SK-N-SH treated with all-trans-retinoic acid at 6 μM for 48 hours (cell line): ENCODE measurements at regions not wholly inside any gene's neighbourhood (a gene's known extent, or its start where the extent isn't known, plus 50 kb on each side); places are given as distances from the start of the nearest gene placed in this dataset.

Experiments
- CSDC2 ChIP-seq: fragments of 250-450 bp; sonication (Bioruptor Pico); IDR thresholded peaks from 2 replicates; pipeline ENCODE4 v1.5.0; 2020; ENCODE audit warnings: mild to moderate bottlenecking, moderate library complexity
- ESRRG ChIP-seq: fragments of 250-450 bp; sonication (Bioruptor Pico); IDR thresholded peaks from 2 replicates; pipeline ENCODE4 v1.6.1; 2021; ENCODE audit warnings: mild to moderate bottlenecking
- GLIS3 ChIP-seq: fragments of 250-450 bp; sonication (Bioruptor Pico); IDR thresholded peaks from 2 replicates; pipeline ENCODE4 v1.5.0; 2020; ENCODE audit warnings: mild to moderate bottlenecking, moderate library complexity
- ZC3H10 ChIP-seq: fragments of 250-450 bp; sonication (Bioruptor Pico); IDR thresholded peaks from 2 replicates; pipeline ENCODE4 v1.5.1; 2021; ENCODE audit warnings: mild to moderate bottlenecking, moderate library complexity
- ZFP3 ChIP-seq: fragments of 250-450 bp; sonication (Bioruptor Pico); IDR thresholded peaks from 2 replicates; pipeline ENCODE4 v1.5.0; 2020; ENCODE audit warnings: mild to moderate bottlenecking, moderate library complexity
- ZNF8 ChIP-seq: fragments of 450-650 bp; formaldehyde crosslinking; IDR thresholded peaks from 2 replicates; pipeline ENCODE4 v1.5.0; 2020; ENCODE audit warnings: mild to moderate bottlenecking, moderate library complexity
- TF ChIP-seq, protein P1 (sequence below): fragments of 250-450 bp; sonication (Bioruptor Pico); IDR thresholded peaks from 2 replicates; pipeline ENCODE4 v1.8.0; 2021; ENCODE audit warnings: low read depth, mild to moderate bottlenecking, moderate library complexity, borderline replicate concordance
- TF ChIP-seq, protein P2 (sequence below): fragments of 250-450 bp; sonication (Bioruptor Pico); IDR thresholded peaks from 2 replicates; pipeline ENCODE4 v1.5.1; 2021; ENCODE audit warnings: mild to moderate bottlenecking, moderate library complexity
- TF ChIP-seq, protein P3 (sequence below): fragments of 250-450 bp; sonication (Bioruptor Pico); IDR thresholded peaks from 2 replicates; pipeline ENCODE4 v1.8.0; 2020; ENCODE audit warnings: mild to moderate bottlenecking, moderate library complexity, borderline replicate concordance

DNA sequence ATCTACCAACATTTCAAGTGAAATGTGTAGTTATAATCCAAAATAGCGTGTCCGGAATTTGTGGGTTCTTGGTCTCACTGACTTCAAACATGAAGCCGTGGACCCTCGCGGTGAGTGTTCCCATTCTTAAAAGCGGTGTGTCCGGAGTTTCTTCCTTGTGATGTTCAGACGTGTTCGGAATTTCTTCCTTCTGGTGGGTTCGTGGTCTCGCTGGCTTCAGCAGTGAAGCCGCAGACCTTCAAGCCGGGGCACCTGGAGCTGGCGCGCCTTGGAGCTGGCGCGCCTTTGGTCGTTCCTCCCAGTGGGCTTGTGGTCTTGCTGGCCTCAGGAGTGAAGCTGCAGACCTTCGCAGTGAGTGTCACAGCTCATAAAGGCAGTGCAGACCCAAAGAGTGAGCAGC is 291.5 kb upstream of the EYS start:
- TF ChIP-seq ZFP3 (CRISPR knock-in tag): no peak
- no peak for TF ChIP-seq ESRRG (CRISPR knock-in tag)
- TF ChIP-seq CSDC2: no peak
- no peak for TF ChIP-seq GLIS3 (CRISPR knock-in tag)
- no peak for TF ChIP-seq ZNF8 (CRISPR knock-in tag)
- TF ChIP-seq, protein P1, sequence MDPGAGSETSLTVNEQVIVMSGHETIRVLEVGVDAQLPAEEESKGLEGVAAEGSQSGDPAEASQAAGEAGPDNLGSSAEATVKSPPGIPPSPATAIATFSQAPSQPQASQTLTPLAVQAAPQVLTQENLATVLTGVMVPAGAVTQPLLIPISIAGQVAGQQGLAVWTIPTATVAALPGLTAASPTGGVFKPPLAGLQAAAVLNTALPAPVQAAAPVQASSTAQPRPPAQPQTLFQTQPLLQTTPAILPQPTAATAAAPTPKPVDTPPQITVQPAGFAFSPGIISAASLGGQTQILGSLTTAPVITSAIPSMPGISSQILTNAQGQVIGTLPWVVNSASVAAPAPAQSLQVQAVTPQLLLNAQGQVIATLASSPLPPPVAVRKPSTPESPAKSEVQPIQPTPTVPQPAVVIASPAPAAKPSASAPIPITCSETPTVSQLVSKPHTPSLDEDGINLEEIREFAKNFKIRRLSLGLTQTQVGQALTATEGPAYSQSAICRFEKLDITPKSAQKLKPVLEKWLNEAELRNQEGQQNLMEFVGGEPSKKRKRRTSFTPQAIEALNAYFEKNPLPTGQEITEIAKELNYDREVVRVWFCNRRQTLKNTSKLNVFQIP: no peak
- TF ChIP-seq, protein P2, sequence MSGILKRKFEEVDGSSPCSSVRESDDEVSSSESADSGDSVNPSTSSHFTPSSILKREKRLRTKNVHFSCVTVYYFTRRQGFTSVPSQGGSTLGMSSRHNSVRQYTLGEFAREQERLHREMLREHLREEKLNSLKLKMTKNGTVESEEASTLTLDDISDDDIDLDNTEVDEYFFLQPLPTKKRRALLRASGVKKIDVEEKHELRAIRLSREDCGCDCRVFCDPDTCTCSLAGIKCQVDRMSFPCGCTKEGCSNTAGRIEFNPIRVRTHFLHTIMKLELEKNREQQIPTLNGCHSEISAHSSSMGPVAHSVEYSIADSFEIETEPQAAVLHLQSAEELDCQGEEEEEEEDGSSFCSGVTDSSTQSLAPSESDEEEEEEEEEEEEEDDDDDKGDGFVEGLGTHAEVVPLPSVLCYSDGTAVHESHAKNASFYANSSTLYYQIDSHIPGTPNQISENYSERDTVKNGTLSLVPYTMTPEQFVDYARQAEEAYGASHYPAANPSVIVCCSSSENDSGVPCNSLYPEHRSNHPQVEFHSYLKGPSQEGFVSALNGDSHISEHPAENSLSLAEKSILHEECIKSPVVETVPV (CRISPR knock-in tag): no peak
- TF ChIP-seq, protein P3, sequence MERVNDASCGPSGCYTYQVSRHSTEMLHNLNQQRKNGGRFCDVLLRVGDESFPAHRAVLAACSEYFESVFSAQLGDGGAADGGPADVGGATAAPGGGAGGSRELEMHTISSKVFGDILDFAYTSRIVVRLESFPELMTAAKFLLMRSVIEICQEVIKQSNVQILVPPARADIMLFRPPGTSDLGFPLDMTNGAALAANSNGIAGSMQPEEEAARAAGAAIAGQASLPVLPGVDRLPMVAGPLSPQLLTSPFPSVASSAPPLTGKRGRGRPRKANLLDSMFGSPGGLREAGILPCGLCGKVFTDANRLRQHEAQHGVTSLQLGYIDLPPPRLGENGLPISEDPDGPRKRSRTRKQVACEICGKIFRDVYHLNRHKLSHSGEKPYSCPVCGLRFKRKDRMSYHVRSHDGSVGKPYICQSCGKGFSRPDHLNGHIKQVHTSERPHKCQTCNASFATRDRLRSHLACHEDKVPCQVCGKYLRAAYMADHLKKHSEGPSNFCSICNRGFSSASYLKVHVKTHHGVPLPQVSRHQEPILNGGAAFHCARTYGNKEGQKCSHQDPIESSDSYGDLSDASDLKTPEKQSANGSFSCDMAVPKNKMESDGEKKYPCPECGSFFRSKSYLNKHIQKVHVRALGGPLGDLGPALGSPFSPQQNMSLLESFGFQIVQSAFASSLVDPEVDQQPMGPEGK (CRISPR knock-in tag): no peak
- TF ChIP-seq ZC3H10 (CRISPR knock-in tag): no peak
